ENCODE measurements at regions not wholly inside any gene's neighbourhood (a gene's known extent, or its start where the extent isn't known, plus 50 kb on each side); places are given as distances from the start of the nearest gene placed in this dataset.

DNA sequence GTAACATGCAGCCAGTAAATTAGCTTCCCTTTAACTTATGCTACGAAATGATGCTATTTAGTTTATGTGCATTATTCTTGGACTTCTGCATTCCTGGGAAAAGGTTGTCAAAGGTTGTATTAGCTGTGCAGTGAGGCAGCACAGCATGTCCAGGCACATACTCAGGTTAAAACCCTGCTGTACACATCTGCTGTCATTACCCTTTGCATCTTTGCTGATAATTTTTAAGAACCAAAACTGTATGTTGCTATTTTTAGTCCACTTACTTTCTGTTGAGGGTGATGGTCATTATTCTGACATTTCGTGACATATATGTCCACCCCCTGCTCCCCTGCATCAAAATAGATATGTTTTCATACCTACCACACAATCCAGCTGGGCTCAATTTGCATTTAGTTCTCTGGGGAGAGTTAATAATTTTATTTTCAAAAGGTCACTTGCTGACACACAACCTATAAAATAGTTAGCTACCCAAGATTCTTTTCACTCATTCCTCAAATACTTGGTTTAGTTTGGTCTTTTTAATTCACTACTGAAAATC is 142.5 kb upstream of the SPACA1 start:
- DNase-seq = no peak

DNA sequence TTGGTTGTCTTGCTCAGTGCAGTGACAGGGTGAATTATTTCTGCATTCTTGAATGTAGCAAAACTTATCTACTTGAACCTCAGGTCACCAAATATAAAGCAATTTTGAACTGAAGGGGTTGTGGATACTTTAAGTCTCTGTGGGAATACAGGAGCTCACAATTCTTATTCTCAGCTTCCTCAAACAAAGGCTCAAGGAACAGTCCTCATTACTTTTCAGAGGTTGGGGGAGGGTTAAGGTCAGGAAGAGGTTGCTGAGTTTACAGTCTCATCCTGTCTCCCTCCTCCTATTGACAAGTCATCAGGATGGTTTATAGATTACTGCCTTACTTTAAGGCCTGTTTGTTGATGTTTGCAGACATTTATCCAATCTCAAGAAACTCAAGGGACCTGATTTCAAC is 143.6 kb upstream of the SPACA1 start:
- no peak for DNase-seq

- DNase-seq = no peak
Measured at GRCh38 chr6:87903323-87903722, 144.3 kb upstream of the SPACA1 start.

DNA sequence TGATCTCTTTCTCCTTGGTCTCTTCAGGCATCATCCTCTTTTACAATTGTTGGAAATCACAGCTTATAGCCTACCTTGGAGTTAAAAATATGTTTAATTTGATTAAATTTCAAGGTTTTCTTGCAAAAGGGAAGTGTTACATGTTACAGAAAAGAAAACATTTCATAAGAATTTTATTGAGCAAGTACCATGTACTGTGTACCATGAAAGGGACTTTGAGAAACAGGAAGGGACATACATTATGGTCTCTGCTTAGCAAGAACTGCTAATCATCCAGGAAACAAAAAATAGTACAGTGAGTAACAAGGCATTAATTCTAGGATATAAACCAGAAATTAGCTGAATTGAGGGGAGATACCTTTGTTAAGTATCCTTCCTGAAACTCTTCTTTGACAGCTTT is 145.3 kb upstream of the SPACA1 start:
- no peak for DNase-seq

- DNase-seq = no peak
Measured at GRCh38 chr6:87901613-87902012, 146.0 kb upstream of the SPACA1 start.

- no peak for DNase-seq
Measured at GRCh38 chr6:87900160-87900698, 147.4 kb upstream of the SPACA1 start.

GRCh38 chr6:87899499-87900147 is 148.0 kb upstream of the SPACA1 start:
- no peak for DNase-seq

DNA sequence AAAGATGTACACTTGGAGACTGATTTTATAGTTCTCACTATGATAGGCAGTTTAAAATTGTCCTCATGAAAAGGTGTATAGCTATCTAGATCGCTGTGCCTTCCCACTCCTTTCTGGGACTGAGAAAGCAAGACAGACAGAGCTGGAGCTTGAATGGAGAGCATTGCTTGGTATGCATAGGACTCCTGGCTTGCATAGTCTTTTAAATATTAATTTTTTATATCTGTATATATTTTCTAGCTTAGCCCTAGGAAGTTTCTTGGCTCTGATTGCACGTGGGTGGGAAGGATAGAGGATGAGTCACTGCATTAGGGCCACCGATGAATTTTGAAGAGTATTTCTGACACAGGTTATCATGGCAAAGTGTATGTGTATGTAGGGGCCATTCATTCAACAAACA is 150.0 kb upstream of the SPACA1 start:
- DNase-seq = no peak

DNA sequence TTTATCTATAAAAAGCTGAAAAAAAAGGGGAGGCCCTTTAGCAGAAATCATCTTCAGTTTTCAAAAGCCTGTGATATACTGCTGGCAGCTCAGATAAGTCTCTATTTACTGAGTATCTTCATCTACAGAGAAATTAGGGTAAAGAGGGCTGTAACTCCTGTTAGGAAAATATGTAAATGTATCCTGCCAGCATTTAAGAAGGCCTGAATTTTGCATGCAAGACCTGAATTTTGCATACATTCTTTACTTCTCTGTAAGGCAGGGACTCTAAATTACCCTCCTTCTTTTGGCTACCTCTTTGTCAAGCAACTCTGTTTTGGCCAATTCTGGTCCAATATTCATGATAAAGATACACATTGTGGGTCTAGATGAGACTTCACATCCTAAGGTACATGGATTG is 150.6 kb upstream of the SPACA1 start:
- peak; percentile 28 for DNase-seq

DNA sequence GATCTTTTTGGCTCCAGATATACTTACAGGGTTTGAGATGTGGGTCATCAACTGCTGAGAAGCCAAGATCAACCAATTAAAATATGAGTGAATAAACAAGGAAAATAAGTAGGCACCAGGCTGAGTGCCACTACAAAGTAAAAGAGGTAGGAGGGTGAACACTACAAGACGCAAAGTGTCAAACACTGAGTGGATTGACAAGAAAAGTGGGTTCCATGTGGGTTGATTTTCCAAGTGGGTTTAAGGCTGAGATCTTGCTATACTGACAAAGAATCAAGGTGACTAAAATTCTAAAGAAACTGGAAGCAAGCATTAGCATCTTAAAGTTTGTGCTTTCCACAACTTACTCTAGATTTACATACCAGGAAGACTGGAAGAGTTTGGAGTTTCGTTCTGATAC is 160.4 kb upstream of the SPACA1 start:
- no peak for DNase-seq

DNA sequence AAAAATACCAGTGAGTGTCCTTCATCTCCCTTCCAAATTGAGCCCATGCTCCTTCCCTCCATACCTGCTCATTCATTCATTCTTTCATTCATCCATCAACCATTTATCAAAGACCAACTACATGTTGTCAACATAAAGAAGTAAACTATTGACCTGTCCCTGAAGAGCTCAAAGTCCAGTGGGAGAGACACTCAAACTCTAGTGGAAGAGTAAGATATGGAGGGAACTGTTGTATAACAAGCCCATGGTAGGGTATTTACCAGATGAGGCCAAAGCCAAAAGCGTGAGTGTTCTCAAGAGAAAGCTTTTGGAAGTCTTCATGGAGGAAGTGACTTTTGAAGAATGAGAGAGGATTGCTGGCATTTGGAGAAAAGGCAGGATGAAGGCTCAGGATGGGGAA is 163.4 kb upstream of the SPACA1 start:
- no peak for DNase-seq

DNA sequence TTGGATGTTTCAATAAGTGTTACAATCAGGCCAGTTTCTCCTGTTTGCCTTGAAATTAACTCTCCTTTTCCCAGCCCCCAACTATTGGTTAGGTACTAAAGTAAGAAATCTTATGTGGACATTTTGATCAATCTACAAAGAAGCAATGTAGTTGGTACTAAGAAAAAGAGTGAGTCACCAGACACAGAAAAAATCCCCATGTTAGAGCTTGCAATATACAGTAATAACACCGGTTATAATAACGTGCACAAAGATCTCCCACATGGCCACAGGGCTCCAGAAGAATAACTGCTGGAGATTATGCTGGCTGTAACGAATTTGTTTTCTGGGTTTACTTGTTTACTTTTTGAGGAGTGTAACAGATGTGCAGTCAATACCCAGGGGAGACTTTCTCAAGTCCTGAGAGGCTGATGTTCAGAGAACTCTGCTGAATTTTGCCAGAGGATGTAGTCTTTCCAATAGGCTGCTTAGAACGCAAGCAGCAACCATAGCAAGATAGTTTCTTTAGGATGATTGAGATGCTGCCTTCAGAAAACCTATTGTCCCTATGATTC is 166.2 kb upstream of the SPACA1 start:
- DNase-seq = no peak

DNA sequence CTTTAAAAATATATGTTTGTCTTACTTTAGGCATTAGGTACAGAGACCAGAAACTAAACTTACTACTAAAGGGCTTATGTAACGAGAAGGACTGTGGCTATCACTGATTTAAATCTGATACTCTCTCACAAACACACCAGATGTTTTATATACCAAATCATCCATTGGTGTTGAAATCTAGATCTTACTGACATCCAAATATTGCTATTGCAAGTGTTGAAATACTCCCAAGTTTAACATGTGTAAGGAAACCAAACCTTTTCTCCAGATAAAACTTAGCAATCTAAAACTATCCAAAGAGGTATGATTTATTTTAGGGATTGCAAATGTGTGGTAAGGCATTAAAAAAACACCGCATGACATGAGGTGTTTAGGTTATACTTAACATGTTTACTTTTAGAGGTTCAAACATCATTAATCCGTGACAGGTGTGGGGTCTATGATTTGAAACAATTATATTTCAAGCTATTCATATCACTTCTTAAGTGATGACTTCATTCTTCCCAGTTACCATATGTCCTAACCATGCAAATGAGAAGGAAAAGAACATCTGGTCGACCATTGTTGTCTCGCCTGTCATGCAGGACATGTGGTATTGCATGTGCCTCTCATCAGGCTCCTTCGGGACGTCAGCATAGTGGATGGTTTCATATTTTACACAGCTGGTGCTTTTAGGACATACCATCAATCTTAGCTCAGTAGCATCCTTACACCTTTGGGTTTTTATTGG is 168.3 kb upstream of the SPACA1 start:
- no peak for DNase-seq

GRCh38 chr6:87875781-87876180 is 171.9 kb upstream of the SPACA1 start:
- no peak for DNase-seq

- no peak for DNase-seq
Measured at GRCh38 chr6:87873556-87873955, 171.5 kb upstream of the AKIRIN2 start.

DNA sequence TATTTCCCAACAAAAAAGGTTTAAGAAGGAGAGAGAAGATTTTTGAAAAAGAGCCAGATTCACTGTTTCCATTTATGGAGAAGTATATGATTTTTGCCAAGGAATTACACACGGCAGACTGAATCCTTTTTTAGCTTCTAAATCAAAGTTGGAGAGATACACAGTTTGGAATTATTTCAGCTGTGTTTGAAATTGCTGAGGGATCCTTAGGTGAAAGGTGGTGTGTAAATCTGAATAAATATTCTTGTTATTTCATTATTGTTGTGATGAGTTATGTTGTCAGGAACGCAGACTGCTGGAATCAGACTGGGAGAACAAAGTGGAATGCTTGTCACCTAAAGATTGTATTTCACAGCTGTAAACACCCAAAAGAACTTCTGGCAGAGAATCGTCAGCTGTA is 168.5 kb upstream of the AKIRIN2 start:
- DNase-seq = no peak

DNA sequence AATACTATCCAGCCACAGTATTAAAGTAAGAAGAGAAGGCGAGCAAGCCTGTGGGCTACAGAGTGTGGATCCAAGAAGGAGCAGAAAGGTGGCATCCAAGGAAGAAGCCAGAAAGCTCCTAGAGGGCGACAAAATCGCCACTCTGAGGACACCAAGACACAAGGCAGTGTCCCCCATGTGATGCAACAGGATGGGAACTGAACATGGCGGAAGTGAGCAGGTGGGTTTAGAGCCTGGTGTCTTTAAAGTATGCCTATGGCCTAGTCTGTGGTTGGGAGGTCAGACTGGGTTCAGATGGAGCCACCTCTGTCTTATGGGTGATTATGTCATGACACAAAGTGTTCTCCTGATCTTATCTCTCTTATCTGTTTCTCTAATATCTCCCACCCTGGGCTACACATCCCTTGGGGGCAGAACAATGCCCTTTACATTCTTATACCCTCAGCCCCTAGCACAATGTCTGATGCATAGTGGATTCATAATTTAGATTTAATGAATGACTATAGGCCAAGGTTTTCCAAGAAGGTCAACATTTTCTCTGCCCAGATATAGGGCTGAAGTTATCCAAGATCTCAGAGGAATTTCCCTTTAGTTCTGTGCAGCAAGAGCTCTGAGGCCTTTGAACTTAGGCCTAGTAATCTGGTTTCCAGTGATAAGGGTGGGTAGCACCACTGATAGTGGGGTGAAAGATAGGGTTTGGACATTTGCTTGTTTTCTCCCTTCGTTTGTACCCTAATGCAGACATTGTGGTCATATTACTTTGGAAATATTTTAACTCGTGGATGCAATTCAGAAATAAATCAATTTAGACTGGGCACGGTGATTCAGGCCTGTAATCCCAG is 167.3 kb upstream of the AKIRIN2 start:
- peak; percentile 7 for DNase-seq

- no peak for DNase-seq
Measured at GRCh38 chr6:87860902-87861301, 158.9 kb upstream of the AKIRIN2 start.

- DNase-seq = no peak
Measured at GRCh38 chr6:87858440-87858839, 156.4 kb upstream of the AKIRIN2 start.

- DNase-seq = no peak
Measured at GRCh38 chr6:87851674-87852299, 149.8 kb upstream of the AKIRIN2 start.

DNA sequence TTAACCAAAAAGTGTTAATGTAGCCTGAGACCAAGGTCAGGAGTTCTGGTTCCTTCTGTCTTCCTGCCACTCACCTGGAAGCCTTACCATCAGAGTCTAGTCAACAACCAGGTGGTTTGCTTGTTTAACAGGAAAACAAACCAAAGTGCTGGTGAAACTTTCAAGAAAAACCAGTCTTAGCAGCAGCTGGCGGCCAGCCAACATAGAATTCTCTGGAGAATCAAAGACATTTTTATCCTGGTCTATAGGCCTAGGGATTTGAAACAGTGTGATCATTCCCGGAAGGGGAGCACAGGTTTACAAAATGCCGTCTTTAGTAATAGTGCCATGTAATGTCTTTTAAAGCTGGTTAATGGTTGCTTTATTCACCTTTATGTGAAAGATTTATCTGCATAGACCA is 146.6 kb upstream of the AKIRIN2 start:
- DNase-seq = no peak

- no peak for DNase-seq
Measured at GRCh38 chr6:87847830-87848210, 145.8 kb upstream of the AKIRIN2 start.
